GM19328 (cell line): ENCODE measurements at regions not wholly inside any gene's neighbourhood (a gene's known extent, or its start where the extent isn't known, plus 50 kb on each side); places are given as distances from the start of the nearest gene placed in this dataset.

ENCODE experiments used
- ATAC-seq: cut with Tn5 transposase; IDR thresholded peaks from one replicate; pipeline ENCODE4 v1.9.1; 2021; ENCODE audit warnings: mild to moderate bottlenecking, moderate library complexity; ENCODE audit not compliant: unreplicated experiment

GRCh38 chr1:218670875-218671274, 325.7 kb downstream of the TGFB2 start:
- ATAC-seq = no peak

- ATAC-seq = no peak
Measured at GRCh38 chr1:218671573-218671972, 326.4 kb downstream of the TGFB2 start.

- no peak for ATAC-seq
Measured at GRCh38 chr1:218673170-218673569, 328.0 kb downstream of the TGFB2 start.

DNA sequence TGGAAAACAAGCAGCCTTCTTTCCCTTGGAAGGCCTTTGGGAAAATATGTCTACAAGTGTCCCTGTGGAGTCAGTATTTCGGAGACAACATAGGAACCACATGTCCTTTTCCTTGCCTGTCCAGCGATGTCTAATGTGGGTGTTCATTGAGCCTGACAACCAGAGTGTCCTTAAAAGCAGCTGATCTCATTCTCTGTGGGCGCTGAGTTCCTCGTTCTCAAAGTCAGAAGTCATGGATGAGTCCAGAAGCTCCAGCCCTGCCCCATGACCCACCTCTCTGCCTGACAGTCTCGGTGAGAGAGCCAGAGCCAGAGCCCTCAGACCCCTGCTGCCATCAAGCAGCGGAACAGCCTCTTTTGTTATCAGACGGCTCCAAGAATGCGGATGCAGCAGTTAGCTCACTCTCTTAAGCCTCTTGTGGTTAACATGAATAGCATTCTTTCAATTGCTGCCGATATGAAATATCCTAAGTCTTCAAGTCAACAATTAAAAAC, 329.2 kb downstream of the TGFB2 start:
- no peak for ATAC-seq

- ATAC-seq = no peak
Measured at GRCh38 chr1:218677026-218677425, 331.9 kb downstream of the TGFB2 start.

DNA sequence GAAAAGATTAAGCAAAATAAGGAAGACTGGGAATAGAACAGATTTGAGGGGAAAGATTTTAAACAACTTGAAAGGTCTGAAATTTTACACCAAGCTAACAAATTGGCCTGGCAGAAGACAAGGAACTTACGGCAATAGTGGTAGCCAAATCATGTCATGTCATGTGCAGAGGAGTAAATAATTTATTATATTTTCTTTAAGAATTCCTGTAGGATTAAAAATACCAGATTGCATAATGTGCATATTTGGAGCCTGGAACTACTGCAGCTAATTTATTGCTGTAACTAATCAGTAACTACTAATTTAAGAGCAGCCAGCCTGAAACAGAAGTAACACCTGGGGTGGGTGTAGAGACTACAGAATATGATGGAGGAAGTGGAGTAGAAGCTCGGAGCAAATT, 334.3 kb downstream of the TGFB2 start:
- no peak for ATAC-seq

DNA sequence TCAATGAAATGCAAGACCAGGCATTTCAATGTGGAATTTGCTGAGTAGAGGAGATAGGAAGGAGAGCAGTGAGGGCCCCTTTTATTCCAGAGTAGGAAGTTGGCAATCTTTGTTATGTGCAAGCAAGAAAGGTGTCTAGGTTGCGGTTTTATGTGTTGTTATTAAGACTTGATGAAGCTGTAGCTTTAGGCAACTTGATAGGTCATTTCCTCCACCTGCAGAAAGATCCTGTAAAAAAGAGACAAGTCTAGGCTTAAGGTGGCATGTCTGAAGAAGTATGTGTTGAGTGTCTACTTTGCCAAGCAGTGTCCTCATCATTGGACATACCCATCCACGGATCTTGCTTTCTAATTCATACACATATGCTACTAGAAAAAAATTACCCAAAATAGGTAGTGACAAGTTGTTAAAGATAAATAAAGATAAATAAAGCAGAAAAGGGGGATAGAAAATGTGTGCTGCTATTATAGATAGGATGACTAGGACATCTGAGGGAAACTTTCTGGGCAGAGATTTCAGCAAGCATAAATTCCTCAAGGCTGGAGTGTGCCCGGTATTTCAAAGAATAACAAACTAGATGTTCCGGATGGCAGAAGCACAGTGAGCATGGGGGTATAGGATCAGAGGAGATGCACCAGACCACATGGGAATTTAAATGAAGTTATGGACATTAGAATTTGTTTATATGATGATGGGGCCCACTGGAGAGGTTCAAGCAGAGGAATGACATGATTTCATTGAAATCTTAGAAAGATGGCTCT, 335.0 kb downstream of the TGFB2 start:
- no peak for ATAC-seq

- no peak for ATAC-seq
Measured at GRCh38 chr1:218683242-218683641, 338.1 kb downstream of the TGFB2 start.

DNA sequence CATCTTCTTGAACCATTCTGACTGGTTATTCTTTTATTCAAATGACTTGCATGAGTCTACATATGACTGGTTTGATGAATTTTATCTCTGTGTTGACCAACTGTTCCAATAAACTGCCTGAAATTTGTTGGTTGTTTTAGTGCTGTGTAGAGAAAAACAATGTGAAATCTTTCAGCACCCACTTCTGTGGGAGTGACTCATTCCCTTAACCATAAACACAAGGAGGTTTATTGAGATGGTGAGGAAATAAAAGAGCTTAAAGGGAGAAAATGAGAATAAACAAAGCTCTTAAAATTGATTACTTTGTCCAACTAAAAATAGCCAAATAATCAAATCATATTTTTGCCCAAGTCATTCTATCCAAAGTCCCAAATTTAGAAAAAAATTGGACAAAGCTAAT, 341.1 kb downstream of the TGFB2 start:
- ATAC-seq = no peak

GRCh38 chr1:218686761-218687160, 341.6 kb downstream of the TGFB2 start:
- no peak for ATAC-seq

- ATAC-seq = no peak
Measured at GRCh38 chr1:218692808-218693207, 347.7 kb downstream of the TGFB2 start.

DNA sequence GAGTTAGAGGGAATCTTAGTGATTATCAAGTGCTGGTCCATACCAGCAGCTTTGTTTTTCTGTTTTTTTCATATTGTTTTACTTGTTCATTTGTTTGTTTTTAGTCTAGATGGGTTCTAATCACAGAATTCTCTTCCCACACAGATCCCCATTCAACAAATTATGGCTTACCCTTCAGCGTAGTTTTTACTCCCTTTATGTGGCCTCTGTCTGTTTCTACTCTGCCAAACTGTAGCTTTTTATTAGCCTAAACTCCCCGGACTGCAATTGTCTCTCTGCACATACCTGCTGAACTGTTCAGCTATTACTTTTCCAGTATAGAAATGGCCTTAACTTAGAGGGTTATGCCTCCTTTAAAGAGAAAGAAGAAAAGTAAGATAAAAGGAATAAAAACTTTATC, 348.5 kb downstream of the TGFB2 start:
- no peak for ATAC-seq

DNA sequence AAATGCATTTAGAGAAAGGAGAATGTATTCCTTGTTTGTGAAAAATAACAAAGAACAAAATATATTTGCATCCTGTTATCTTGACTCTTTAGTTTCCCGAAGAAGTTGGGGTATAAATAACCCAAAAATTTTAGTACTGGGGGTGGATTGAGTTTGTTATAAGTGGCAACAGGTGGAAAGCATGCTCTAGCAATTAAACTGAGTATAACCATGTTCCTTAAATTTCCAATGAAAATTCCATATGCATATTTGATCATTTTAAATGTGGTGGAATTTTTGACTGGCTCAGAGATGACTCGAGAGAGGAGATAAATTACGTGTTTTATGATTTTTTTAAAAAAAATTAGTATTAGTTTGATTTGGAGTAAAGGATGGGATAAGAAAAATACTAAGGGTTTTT, 348.9 kb downstream of the TGFB2 start:
- no peak for ATAC-seq

- ATAC-seq = no peak
Measured at GRCh38 chr1:218694636-218695035, 349.5 kb downstream of the TGFB2 start.

DNA sequence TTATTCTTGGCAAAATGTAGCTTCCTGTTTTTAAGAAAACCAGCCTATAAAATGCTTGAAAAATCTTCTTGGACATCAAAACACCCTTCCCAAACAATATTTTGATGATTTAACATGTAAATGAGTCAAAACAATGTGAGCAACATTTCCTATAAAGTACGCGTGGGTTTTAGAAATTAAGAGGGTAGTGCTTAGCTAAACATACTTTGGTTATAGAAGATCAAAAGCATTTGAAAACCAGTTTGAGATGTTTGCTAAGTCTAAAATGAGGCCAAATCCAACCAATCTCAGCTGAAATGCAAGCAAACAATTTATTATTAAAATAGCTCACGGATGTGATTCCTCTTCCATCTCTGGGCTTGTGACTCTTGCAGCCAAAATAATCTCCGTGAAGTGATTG, 350.4 kb downstream of the TGFB2 start:
- ATAC-seq = no peak

- no peak for ATAC-seq
Measured at GRCh38 chr1:218698141-218698540, 353.0 kb downstream of the TGFB2 start.

DNA sequence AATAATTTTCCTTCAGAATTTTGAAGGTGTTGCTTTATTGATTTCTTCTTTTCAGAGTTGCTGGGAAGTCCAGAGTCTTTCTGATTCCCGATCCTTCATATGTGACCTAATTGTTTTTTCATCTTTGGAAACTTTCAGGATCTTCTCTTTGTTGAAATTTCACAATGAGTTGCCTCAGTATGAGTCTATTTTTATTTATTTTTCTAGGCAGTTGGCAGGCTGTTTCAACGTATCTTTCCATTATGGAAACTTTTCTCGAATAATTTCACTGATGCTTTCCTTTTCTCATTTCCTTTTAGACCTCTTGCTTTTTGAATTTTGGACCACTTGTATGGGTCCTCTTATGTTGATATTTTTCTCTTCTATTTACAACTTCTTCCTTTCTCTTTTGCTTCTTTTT, 354.3 kb downstream of the TGFB2 start:
- ATAC-seq = no peak

- no peak for ATAC-seq
Measured at GRCh38 chr1:218699865-218700264, 354.7 kb downstream of the TGFB2 start.

DNA sequence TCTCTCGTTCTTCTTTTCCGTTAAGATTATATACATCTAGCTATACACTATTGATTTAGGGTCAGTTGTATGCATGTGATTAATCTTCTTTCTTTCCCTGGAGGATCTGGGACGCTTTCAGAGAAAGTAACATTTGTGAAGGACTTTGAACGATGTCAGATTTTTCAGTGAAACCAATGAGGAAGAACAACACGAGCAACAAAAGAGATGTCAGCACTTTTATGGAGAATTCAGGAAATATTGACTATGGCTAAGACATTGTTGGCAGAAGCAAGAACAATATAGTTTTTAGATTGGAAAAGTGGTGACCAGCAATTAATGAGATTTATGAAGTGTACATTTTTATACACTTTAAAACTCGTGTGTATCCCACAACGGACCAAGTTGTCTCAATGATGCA, 355.5 kb downstream of the TGFB2 start:
- ATAC-seq = no peak

DNA sequence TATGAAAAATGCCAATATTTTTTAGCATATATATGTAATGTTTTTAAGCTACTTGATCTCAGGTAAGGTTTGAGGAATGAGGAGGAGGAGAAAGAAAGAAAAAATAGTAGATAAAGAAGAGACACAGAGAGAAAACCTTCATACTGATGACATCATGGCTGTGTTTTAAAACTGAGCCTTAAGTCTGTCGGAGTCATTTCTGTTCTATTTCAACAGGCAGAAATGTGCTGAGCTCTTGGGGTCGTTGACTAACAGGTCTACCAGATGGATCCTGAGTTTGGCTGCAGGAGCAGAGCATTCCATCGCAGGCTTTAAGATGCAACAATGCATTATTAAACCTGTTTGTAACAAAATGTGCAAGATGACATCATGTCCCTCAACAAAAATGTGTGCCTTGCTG, 356.0 kb downstream of the TGFB2 start:
- no peak for ATAC-seq

- no peak for ATAC-seq
Measured at GRCh38 chr1:218702775-218703174, 357.6 kb downstream of the TGFB2 start.

- no peak for ATAC-seq
Measured at GRCh38 chr1:218703836-218704235, 358.7 kb downstream of the TGFB2 start.

DNA sequence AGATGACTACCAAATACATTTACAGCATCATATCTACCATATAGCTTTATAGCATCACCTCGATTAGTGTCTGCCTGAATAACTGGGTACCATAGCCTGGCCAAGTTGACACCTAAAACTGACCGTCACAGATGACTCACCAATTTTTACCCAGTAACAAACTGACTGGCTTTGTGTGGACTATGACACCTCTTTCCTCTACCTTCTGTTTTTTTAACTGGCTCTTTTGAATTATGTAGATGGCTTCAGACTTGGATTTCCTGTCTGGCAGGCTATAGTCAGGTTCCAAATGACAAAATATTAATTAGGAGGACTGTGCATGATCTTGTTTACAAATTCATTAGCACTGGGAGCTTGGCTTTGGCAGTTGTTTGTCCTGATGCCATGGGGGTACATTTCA, 360.3 kb downstream of the TGFB2 start:
- ATAC-seq = no peak
